CD4-positive, alpha-beta T cell treated with Interleukin-17A for 4 hours (primary cell): ENCODE measurements at regions not wholly inside any gene's neighbourhood (a gene's known extent, or its start where the extent isn't known, plus 50 kb on each side); places are given as distances from the start of the nearest gene placed in this dataset.

Source experiments
- DNase-seq: peaks from one replicate; pipeline ENCODE4 v3.0.0-alpha.2; 2020; ENCODE audit warnings: mixed read lengths

DNA sequence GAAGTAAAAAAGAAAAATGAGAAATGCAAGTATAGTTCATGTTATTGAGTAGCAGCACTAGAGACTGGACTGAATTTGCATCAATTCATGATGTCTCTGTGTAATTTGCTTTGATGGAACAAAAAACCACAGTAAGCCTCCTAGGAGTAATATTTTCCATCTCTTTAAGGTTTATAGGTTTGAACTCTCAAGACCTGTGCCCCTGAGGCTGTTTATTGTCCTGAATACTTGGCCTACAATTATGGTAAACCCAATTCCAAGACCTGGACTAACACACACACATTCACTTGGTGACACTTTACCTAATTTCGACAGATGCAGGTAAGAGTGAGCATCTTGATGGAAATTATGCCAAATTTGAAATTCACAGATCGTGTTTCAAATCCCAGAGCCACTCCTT, 71.8 kb upstream of the ZNF521 start:
- no peak for DNase-seq

DNA sequence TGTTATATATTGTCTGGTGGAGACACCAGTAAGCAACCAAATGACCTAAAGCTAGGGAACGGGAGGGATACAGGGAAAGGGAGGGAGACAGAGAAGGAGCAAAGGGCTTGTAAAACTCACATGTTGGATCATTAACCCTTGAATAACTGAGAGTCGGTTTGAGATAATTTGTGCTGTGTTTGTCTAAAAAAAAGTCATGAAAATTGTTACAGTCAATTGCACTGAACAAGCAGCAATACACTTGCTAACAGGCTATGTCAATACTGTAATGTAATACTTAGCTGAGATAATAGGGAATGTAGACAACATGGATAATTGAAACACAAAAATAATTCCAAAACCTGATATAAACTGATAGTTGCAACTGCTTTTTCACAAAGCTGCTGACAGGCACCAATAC, 71.3 kb upstream of the ZNF521 start:
- DNase-seq = no peak

DNA sequence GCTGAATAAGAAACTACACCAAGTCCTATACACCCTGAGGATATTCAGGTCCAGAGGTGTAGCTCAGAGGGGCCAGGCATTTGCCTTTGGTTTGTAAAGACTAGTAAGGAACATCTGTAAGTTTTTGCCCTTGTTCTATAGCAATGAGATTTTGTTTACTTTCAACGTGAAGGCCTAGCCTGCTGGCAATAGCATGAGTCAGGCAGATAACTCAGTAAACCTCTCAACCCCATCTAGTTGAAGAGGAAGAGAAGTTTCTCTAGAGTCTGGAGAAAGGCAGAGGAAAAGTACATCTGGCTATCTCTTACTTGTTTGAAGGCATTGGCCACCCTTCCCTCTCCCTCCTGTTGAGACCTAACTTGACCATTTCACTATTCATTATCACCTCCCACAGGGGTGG, 70.3 kb upstream of the ZNF521 start:
- DNase-seq = no peak

DNA sequence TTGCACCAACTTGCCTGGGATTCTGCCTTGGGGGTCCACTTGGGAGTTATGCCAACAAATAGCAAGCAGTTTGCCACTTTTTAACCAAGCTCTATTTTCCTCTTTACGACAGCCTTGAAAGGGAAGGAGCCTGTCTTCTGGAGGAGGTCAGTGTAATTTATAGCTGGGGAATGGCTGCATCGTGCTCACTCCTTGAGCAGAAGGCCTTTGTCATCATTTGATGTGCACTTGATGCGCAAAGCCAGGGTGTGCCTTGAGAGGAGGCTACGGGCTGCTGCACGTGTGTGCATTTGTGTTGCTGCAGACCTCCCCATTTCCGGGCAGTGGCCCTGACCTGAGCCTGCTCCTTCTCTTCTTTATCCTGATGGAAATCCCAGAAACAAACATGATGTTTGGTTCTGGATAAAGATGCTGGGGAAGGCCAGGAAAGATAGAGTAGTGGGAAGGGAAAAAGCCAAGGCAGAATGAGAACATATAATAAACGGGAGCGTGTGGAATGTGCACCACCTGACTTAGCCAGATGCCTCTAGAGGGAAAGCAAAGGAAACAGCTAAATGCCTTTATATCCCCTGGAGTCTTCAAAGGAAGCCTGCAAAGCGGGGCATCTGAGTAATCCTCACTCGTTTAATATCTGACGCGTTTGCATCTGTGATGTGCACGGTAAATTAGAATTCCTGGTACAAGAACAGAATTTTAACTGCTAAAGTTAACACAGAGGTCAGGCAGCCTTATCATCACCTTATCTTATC, 68.3 kb upstream of the ZNF521 start:
- DNase-seq = no peak

DNA sequence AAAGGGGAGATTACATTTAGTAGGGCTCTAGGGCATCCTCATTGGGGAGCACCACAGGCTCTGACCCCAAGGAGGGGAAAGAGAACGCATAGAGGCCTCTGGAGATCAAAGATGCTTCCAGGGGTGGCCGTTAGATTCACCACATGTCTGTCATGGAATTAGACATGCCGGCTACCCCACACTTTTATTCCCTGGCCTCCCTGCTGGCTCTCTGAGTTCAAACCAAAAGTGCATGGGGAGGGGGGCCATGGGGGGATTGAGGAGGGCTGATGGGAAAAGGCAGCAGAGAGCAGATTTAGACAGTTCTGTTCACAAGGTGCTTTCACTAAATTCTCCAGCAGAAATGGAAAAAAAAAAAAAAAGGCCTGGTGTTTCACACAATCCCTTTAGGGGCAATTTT, 64.4 kb upstream of the ZNF521 start:
- no peak for DNase-seq

DNA sequence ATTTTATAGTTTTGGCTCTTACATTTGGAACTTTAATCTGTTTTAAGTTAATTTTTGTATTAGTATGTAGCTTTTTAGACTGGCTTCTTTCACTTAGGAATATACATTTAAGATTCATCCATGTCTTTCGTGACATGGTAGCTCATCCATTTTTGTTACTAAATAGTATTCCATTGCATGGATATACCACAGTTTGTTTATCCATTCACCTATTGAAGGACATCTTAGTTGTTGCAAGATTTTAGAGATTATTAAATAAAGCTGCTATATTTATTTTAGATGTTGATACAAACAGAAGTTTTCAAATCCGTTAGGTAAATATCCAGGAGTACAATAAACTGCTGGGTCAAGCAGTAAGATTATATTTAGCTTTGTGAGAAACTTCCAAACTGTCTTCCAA, 58.0 kb upstream of the ZNF521 start:
- no peak for DNase-seq

DNA sequence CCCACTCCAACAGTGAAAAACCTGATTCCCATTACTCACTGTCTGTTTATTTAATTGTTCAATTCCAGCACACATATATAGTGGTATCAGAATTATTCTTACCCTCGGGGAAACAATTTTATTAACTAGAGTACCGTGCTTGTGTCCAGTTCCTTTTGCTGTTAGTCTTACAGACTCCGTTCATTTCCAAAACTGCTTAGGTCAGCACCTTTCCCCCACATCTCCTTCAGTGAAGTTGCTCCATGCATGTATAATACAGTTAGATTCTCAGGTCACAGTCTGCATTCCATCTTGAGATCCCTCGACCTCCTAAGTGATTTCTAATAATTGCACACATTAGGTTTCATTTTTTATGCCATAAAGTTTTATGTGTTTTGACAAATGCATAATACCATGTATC, 56.3 kb upstream of the ZNF521 start:
- no peak for DNase-seq
